ENCODE measurements at regions not wholly inside any gene's neighbourhood (a gene's known extent, or its start where the extent isn't known, plus 50 kb on each side); places are given as distances from the start of the nearest gene placed in this dataset.

GRCh38 chrX:16496175-16496574 is 153.8 kb upstream of the S100G start:
- DNase-seq (ENCODE audit: low read depth), result no peak

DNA sequence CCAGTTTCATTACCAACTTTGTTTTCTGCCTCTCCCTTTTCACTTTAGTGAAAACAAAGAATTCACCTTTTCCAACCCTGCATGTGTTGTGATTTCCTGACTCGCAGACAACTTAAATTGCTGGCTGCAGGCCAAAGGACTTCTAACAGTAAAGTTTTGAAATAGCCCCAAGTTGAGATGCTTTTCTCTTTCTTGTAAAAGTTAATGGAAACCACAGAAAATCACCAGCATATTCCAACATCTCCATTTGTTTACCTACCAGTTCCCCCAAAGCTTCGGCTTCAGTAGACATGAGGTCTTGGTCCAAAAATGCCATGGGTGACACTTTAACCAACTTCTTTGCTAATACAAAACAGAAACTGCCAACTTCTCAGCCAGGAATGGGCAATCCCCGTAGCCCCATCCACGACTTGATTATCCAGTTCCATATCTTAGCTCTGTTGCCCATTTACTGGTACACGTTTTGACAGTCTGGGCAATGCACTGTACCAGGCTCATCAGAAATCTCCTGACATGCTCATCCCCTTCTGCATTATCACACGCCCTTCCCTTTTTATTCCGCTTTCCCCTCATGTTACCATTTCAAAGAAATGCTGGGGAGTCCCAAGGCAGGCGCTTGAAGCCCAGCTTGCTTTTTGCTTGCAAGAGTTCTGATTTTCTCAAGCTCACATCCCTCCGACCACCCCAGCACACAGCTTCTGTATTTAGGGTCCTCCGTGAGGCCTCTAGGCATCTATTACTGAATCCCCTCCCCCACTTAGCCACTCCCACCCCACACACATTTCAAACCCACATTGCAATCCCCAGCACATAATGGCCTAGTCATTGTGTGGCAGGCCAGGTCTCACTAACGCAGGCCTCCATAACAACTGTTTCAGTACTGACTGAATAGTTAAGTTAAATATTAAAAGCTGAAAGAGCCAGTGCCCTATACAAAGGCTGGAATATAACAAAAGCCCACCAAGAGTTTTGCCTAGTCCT is 137.9 kb upstream of the S100G start:
- no peak for DNase-seq (ENCODE audit: low read depth)

DNA sequence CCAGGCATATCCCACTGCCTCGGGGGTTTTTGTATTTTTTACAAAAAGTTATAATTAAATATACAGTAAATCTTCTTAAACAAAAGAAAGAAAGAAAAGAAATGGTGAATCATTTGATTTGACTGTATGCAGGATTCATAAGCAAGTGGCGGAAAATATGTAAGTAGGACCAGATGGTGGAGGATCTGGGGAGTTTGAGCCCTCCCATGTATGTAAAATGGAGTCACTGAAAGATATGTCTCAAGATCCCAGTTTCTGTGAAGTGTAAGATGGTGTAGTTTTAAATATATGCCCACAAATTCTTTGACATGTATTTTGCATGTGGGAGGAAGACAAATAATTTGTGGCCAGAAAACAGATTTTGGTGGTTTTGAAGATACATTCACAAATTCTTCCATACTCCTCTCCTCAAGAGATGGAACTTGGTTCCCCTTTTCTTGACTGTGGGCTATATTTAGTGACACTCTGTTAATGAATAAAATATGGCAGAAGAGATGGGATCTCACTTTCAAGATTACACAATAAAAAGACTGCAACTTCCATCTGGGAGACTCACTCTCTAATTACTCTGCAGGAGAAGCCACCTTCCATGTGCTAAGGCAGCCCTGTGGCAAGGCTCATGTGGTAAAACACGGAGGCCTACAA is 133.6 kb upstream of the S100G start:
- DNase-seq (ENCODE audit: low read depth), result no peak

DNA sequence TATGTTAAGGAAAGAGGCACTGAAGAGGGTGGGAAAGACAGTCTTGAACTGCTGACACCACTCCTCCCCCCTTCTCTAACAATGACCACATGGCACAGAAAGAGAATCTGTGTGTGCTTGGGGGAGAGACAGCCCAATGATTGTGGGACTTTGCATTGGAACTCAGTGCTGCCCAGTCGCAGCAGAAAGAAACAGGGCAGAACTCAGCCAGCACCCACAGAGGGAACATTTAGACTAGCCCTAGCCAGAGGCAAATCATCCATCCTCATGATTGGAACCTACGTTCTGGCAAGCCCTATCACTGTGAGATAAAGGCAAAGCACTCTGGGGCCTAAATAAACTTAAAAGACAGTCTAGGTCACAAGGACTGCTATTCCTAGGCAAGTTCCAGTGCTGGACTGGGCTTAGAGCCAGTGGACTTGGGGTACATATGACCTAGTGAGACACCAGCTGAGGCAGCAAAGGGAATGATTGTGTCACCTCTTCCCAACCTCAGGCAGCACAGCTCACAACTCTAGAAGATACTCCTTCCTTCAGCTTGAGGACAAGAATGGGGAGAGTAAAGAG is 132.8 kb upstream of the S100G start:
- DNase-seq (ENCODE audit: low read depth), result no peak

DNA sequence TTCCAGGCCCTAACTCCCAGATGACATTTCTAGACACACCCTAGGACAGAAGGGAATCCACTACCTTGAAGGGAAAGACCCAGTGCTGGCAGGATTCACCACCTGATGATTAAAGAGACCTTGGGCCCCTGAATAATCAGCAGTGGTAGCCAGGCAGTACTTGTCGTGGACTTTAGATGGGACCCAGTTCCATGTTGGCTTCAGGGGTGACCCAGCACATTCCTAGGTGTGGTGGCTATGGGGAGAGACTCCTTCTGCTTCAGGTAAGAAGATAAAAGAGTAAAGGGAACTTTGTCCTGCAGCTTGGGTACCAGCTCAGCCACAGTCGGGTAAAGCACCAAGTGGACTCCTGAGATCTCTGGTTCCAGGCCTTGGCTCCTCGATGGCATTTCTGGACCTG is 131.8 kb upstream of the S100G start:
- DNase-seq (ENCODE audit: low read depth), result no peak

DNA sequence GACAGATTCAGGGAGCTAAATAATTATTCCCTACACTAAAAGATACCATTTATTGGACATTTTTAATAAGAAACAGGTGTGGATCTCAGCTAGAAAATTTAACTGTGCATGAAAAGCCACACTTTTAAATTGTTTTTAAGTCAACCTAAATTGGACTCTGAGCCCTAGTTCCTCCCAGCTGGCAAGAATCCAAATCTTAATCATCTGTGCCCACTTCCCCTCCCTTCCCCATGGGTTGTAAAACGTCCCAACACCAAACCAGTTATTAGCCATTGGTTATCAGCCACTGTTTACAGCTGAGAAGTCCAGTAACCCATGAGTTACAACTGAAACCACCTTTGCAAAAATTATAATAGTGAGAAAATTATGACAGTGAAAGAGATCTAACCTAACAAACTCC is 125.6 kb upstream of the S100G start:
- no peak for DNase-seq (ENCODE audit: low read depth)

GRCh38 chrX:16526003-16526402 is 124.0 kb upstream of the S100G start:
- DNase-seq (ENCODE audit: low read depth), result no peak

- DNase-seq (ENCODE audit: low read depth), result no peak
Measured at GRCh38 chrX:16528620-16529019, 121.3 kb upstream of the S100G start.
